ENCODE measurements at regions not wholly inside any gene's neighbourhood (a gene's known extent, or its start where the extent isn't known, plus 50 kb on each side); places are given as distances from the start of the nearest gene placed in this dataset.

DNA sequence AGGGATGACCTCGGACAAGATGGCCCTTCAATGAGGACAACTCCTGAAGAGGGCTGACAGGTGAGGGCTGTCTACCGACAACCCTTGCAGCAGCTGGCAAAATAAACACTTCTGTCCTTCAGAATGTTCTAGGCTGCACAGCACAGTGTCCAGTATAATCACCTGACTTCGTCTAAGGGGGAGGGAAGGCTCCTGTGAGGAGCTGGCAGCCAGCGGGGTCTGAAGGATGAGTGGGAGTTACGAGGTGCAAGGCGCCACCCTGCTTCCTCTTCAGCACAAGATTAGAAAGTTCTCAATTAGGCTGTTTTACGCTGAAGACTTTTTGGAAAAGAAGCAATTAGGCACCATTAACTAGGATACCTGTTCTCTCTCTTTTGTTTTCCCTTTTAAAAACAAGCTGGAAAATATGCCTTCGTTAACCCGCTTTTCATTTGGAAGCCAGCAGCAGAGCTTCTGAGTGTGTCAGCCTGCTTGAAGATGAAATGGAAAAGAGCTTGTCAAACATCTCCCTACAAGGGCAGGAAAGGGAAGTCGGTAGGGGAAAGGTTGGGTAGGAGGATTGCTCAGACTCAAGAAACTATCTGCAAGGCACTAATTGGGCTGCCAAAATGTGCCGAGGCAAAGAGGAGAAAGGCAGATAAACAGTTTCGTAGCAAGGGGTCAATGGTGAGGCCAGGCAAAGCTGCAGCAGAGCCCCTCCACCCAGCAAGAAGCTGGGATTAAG, 592.2 kb upstream of the CADM1 start:
- DNase-seq = no peak

DNA sequence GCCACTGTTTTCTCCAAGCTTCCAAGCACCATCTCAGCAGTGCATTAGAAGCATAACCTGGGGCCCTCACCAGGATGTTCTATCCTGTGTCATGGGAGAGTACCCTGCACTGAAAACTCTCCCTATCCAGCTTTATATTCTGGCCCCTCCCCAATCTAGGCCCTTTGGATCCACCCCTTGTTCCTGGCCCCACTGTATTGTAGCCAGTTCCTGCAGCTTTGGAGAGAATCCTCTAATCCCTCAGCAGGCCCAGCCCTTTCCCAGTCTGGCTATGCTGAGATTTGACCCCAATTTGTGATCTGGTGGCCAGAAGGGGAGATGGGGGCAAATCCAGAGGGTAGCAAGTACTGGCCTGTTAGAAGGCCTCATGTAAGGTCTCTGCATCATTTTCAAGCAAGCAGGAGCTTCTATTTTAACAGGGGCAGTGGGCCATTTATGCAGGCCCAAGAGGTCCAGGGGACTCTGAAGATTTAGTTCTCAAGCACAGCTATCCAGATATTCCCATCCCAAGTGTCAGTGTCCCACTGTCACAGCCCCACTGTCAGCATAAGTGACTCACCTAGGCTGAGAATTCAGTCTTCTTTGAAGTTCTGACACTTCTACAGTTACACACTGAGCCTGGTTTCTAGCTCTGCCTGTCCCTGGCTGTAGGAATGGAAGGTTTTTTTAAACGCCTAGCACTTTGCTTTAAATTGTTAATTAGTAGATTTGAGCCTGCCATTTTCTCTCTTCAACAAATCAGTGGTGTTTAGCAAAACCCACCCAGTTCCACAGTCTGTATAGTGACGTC, 589.5 kb upstream of the CADM1 start:
- no peak for DNase-seq

DNA sequence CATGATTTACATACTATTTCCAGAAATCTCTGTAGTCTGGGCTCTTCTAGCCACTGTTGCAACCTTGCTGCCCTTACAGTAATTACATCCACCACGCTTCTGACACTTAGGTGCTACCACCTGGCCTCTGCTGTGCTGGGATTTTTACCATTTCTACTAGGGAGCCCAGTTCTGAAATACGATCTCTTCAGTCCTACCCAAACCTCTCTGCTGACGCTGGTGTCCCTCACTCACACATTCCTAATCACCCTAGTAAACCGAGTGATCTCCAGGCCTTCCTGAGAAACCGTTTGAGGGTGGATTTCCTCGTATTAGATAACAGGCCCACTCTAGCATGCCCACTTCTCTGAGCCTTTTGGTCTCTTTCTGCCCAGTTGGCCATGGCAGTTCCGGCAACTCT, 588.9 kb upstream of the CADM1 start:
- DNase-seq = no peak

DNA sequence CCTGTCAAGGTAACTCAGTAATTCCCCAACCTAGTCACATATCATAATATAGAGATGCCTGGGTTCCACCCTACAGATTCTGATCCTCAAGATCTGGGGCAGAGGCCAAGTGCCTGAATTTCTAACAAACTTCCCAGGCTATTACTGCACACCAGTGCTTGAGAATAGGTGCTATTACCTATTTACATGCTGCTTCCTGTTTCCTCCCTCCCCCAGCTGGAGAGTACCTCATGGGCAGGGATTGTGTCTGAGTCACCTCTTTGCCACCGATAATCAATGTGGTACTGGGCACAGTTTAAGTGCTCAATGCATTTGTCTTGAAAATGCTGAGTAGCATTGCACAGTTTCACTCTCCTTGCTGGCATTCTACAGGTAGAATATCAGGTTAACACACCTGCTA, 582.2 kb upstream of the CADM1 start:
- DNase-seq = no peak

- DNase-seq = no peak
These were observed 580.9 kb upstream of the CADM1 start for GRCh38 chr11:116085031-116085635.

DNA sequence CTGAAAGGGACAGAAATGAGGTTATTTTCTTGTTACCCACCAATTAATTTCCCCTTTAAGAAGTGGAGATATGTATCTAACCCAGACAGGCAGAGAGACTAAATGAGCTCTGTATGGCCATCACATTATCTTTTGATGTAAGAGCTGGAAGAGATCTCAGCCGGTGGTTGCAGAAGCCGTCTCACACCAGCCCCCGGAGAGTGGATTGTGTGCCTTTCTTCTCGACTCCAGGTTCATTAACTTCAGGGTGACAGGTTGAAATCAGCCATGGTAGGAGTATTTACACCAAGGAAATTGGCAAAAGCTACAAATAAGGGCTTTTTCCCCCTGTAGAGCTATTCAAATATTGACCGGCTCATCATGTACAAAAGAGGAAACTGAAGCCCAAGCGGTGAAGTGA, 580.3 kb upstream of the CADM1 start:
- DNase-seq = no peak

DNA sequence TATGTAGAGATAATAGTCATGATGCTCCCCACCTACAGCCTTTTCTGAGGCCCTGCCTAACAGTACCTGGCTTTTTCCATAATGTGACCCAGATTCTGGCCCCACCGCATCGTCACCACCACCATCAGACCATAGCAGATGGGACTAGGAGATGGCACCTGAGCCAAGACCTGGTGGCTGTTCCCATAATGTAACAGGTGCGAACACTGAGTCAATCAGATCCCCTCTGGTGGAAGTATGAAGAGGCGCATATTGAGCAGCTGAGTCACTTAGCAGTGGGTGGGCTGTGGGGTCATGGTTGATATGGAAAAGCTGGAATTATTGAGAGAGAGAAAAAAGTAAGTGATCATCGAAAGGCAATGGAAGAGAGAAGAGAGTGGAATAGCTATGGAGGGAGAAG, 578.0 kb upstream of the CADM1 start:
- no peak for DNase-seq

DNA sequence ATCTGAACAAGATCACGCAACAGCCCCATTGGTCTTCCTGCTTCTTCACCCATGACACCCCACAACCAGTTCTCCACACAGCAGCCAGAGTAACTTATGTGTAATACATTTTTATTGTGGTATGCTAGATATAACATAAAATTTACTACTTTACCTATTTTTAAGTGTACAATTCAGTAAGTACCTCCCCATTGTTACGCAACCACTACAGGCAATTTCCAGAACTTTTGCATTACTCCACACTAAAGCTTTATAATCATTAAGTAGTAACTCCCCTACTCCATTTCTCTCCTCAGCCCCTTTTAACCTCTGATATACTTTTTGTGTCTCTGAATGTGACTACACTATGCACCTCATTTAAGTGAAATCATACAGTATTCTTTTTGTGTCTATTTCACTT, 575.4 kb upstream of the CADM1 start:
- no peak for DNase-seq

DNA sequence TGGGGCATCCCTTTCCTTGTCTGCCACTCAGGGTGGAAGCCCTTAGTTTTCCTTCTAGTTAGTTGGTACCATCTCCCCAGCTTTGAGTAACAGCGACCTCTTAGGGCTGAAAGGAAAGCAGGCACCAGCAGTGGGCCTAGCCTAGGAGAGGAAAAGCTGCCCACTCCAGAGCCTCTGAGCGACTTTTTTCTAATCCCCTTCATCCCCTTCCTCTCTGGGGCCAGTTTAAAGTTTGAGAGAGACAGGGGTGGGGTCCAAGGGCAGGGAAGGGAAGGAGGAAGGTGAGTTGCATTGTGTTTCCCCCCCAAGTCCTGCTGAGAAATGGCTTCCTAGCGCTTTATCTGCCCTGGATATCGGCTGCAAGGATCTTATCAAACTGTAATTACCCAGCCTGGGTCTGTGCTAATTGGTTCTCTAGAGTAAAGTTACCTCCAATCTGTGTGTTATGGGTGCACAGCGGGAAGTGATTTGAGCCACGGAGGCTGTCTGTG, 573.9 kb upstream of the CADM1 start:
- no peak for DNase-seq

- DNase-seq = no peak
These were observed 572.9 kb upstream of the CADM1 start for GRCh38 chr11:116077092-116077491.

- no peak for DNase-seq
These were observed 569.9 kb upstream of the CADM1 start for GRCh38 chr11:116073854-116074837.

DNA sequence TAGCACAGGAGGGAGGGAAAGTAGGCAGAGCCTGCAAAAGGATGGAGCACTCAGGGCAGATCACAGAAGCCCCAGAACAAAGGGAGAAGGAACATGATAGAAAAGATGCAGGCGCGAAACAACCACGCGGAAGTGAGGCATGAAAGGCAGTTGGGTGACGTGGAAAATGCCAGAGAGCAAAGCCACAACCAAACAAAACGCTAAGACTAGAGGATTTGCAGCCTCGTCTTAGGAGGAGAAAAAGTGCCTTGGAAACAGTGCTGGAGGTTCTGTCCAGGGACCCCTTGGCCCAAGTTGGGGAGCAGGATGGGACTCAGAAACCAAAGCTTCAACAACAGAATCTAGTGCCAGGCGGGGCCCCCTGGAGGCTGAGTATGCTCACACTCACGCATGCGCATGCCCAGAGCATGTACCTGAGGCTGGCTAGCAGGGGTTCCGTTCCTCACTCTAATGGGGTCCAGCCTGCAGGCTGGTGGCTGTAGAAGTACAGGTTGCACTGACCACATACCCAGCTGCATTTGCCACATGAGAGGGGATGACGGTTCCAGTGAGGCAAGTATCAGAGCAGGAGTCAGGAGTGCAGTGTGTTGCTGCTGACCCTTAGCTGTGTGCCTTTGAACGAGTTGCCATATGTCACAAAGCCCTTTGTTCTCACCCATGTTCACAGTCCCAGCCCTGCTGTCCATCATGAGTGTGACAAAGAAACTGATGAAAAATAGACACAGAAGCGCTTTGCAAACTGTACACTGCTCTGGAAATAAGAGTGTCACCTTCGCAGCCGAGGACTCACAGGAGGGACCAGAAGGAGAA, 568.6 kb upstream of the CADM1 start:
- DNase-seq = no peak

- no peak for DNase-seq
These were observed 567.9 kb upstream of the CADM1 start for GRCh38 chr11:116072133-116072532.

- DNase-seq = no peak
These were observed 567.0 kb upstream of the CADM1 start for GRCh38 chr11:116071241-116071640.

DNA sequence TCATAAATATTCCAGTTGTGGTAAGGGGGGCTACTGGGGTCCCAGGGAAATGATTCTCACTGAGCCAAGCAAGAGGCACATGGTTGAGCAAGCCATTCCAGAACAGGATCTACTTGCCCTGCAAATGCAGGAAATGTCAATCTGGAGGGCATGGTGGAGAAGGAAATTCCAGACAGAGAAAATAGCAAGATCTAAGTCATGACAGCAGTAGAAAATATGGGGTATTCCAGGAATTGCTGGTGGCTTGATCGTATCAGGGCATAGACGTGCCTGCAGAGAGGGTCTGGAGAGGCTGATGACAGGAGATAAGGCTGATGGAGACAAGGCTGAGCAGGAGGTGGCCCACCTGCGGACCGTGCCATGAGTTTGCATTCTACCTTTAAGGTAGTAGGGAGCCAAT, 566.3 kb upstream of the CADM1 start:
- DNase-seq = no peak

GRCh38 chr11:116066777-116067176, 562.6 kb upstream of the CADM1 start:
- no peak for DNase-seq

DNA sequence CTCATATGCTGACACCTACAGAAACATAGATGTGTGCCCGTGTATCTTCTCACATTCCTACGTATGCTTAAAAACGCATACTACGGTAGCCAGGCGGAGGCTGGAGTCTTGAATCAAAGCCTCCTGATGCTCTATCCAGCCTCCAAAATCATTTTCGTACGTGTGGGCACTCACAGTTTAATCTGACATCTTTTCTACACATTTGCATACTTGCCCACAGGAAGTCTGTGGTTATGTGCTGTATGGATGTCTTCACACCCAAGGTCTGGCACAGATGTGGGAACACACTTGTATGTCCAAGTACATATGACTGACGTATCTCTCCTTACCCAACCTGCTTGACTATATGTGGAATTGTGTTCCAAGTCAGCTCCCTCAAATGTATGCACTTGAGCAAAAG, 561.8 kb upstream of the CADM1 start:
- no peak for DNase-seq

DNA sequence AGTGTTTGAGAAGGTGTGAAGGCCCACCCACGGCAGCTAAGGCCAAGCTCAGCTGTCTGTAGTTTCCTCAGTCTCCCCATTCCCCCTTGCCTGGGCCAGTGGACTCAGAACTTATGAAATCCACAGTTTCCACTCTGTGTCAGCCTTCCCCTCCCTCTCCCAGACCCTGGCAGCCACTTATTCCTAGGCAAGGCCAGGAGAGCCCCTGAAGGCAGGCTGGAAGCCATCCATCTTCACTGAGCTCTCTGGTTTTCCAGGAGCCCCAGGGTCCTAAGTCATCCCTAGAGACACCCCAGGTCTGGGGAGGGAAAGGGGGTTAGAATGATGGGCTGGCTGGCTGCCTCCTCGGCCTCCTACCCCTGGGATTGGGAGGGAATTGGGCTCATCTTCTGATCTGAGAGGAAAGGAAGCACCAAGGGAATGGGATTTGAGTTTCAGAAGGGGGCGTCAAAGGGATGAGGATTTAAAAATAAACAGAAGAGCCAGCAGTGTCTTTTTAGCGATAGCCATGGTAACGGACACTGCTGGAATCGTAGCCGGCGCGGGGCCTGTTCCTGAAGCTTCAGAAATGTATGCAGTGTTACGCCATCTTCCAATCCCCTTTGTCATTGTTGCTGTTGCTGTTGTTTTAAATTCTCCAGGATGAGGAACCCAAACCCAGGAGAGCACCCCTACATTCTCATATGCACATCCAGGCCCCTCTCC, 561.1 kb upstream of the CADM1 start:
- no peak for DNase-seq

- DNase-seq = no peak
These were observed 558.4 kb upstream of the CADM1 start for GRCh38 chr11:116062490-116063171.

DNA sequence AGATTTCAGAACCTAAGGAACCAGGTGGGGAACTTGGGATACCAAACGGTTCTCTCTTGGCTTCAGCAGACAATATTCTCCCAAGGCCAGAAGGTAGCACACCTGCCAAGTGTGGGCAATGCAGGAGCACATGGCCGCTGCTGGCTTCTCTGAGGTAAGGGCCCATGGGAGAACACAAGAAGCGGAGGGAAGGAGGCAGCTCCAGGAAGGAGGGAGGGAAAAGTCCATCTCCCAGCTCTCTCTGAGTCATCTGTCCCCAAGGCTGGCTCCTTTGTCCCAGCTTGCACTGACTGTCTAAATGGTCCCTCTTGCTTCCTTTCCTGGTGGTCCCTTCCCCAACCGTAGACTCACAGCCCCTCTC, 557.9 kb upstream of the CADM1 start:
- DNase-seq = no peak

DNA sequence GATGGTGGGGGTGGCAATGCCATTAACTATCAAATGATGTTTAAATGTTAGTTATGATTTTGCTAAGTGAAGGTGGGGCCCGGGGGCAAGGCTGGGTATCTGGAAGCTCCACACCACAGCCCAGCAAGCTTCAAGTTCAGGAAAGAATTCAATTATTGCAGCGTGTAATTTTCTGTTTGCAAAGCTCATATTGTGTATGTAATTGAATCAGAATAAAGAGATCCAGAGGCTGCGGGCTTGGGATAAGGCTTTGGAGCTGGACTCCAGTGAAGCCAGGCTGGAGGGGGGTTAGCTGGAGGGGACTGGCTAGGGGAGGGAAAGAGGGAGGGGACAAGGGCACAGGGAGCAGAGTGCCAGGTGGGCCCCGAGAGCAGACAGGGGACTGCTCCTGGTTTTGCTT, 557.1 kb upstream of the CADM1 start:
- no peak for DNase-seq

All from activated CD8-positive, alpha-beta memory T cell treated with anti-CD3 and anti-CD28 coated beads for 24 hours (primary cell).